Lower lobe of right lung (tissue), 2 donors: ENCODE measurements at regions not wholly inside any gene's neighbourhood (a gene's known extent, or its start where the extent isn't known, plus 50 kb on each side); places are given as distances from the start of the nearest gene placed in this dataset.

Experiments used
- ATAC-seq, 2 donors: fragments of 200-7000 bp; cut with Tn5 transposase; one replicate each; pipeline ENCODE4 v1.9.1; 2020 to 2022; ENCODE audit warnings: mild to moderate bottlenecking in 2 of 2, moderate library complexity in 2 of 2
- DNase-seq: peaks from one replicate; pipeline ENCODE4 v3.0.0-alpha.2; 2020
- H3K27ac ChIP-seq: fragments of 200-600 bp; one replicate; pipeline ENCODE4 v1.8.0; 2022
- H3K27me3 ChIP-seq: fragments of 200-600 bp; one replicate; pipeline ENCODE4 v1.8.0; 2022; ENCODE audit warnings: low read depth
- H3K36me3 ChIP-seq: fragments of 200-600 bp; one replicate; pipeline ENCODE4 v1.8.0; 2022; ENCODE audit warnings: mild to moderate bottlenecking
- H3K4me1 ChIP-seq: fragments of 200-600 bp; one replicate; pipeline ENCODE4 v1.8.0; 2022
- H3K4me3 ChIP-seq: fragments of 200-600 bp; one replicate; pipeline ENCODE4 v1.8.0; 2022; ENCODE audit warnings: mild to moderate bottlenecking
- H3K9me3 ChIP-seq: fragments of 200-600 bp; one replicate; pipeline ENCODE4 v1.8.0; 2022
- CTCF ChIP-seq: fragments of 200-600 bp; IDR thresholded peaks from one replicate; pipeline ENCODE4 v1.8.0; 2022; ENCODE audit warnings: antibody characterized with exemption, mild to moderate bottlenecking
- intact Hi-C: fragments of 100-400 bp; cut with DNase I; formaldehyde crosslinking; loops from one replicate; pipeline ENCODE4 v1.11.0; 2022
- donor health status: DM: no; HTN: yes; CAD: no; lungs with severe emphysema.

DNA sequence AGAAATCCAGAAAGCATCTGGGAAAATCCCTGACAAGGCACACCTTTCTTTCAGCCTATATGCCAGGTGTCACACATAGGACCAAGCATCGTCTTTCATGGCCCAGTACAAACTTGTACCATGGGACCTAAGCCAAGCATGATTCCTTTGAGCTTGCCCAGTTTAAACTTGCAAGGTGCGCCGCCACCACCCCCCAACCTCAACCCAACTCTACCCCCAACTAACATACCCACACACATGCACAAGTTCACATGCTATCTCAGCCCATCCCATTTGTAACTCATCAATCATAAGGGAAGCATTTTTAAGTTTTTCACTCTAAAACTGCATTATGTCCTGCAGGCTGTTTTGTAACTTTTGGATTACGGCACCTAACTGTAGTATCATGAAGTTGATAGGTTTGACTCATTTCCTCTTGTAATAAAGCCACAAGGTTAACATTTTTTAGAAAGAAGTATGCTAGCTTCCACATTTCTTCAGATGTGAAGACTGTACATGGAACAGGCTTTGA, 145.9 kb upstream of the FST start:
- Histone ChIP-seq H3K27ac (no peak overlapping the region), H3K4me1 (no peaks in the 10 kb centered on the region), H3K4me3 (no peak overlapping the region), H3K27me3 (no peaks in the 10 kb centered on the region), H3K36me3 (no peaks in the 10 kb centered on the region), H3K9me3 (no peaks in the 10 kb centered on the region)
- DNase-seq (no peak), ATAC-seq (no peak)
- no peak for TF ChIP-seq CTCF
- intact Hi-C loops = no loop called here

GRCh38 chr5:53335115-53335514, 145.3 kb upstream of the FST start:
- ATAC-seq = no peak
- DNase-seq = no peak
- Histone ChIP-seq H3K4me1 (no peaks in the 10 kb centered on the region), H3K27ac (no peak overlapping the region), H3K36me3 (no peaks in the 10 kb centered on the region), H3K9me3 (no peaks in the 10 kb centered on the region), H3K4me3 (no peak overlapping the region), H3K27me3 (no peaks in the 10 kb centered on the region)
- no peak for TF ChIP-seq CTCF
- intact Hi-C loops = no loop called here

DNA sequence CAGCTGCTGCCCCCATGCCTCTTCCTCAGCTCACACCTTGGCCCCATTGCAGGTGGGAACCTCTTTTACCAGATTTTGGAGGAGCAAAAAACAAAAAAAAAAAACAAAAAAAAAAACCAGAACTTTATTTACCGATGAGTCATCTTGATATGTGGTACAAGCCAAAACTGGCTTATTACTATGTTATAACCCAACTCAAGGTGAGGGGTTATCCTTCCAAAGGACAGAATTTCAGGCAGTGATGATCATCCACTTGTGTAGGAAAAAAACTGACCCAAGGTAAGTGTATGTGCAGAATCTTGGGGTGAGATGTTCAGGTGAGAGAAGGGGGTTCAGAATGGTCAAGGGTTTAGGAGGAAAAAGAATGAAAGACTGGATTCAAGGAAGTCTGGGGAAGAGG, 142.6 kb upstream of the FST start:
- intact Hi-C loops = no loop called here
- Histone ChIP-seq H3K4me1 (no peaks in the 10 kb centered on the region), H3K36me3 (no peaks in the 10 kb centered on the region), H3K27me3 (no peaks in the 10 kb centered on the region), H3K27ac (no peak overlapping the region), H3K4me3 (no peak overlapping the region), H3K9me3 (no peaks in the 10 kb centered on the region)
- no peak for DNase-seq
- TF ChIP-seq CTCF = no peak
- no peak for ATAC-seq

GRCh38 chr5:53338971-53339370, 141.5 kb upstream of the FST start:
- H3K4me3 ChIP-seq = no peak overlapping the region
- no peaks in the 10 kb centered on the region for H3K27me3 ChIP-seq
- no peak overlapping the region for H3K27ac ChIP-seq
- H3K36me3 ChIP-seq = no peaks in the 10 kb centered on the region
- intact Hi-C loops = no loop called here
- DNase-seq (no peak), ATAC-seq (no peak)
- H3K4me1 ChIP-seq = no peaks in the 10 kb centered on the region
- H3K9me3 ChIP-seq = no peaks in the 10 kb centered on the region
- TF ChIP-seq CTCF = no peak

DNA sequence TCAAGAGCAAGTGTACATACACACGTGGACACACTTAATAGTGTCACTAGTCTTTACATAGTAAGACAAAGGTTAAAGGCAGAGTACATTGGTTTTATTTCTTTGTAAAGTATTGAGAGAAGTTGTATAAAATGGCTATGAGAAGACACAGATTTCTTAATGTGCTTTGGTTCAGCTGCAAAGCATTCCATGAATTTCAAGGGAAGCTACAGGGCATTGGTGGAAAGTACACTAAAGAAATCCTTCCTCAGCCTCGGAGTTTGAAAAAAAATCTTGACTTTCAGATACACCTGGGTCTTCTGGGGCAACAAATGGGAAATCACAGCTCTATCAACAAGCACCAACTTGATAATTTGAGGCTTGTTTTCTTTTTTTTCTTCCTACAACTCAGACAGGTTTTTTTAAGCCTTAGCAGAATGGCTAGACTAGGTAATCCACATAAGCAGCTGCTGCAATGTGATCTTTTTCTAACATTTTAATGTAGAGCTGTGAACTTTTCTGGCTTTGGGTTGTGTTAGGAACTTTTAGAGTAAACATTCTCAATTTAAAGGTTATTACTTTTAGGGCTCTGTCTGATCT, 140.4 kb upstream of the FST start:
- H3K36me3 ChIP-seq = no peaks in the 10 kb centered on the region
- no peak for TF ChIP-seq CTCF
- no peaks in the 10 kb centered on the region for H3K4me1 ChIP-seq
- DNase-seq (no peak), ATAC-seq (no peak)
- H3K4me3 ChIP-seq = no peak overlapping the region
- intact Hi-C loops = no loop called here
- H3K27ac ChIP-seq = no peak overlapping the region
- no peaks in the 10 kb centered on the region for H3K9me3 ChIP-seq
- no peaks in the 10 kb centered on the region for H3K27me3 ChIP-seq
